ENCODE measurements at regions not wholly inside any gene's neighbourhood (a gene's known extent, or its start where the extent isn't known, plus 50 kb on each side); places are given as distances from the start of the nearest gene placed in this dataset.

- Histone ChIP-seq H3K27me3 (ENCODE audit: insufficient read depth, low read length, poor library complexity) (no peaks in the 10 kb centered on the region), H3K79me2 (ENCODE audit: control insufficient read depth, insufficient read depth, low read length) (no peaks in the 10 kb centered on the region), H3K4me2 (ENCODE audit: low read length) (no peak overlapping the region), H3K4me3 (ENCODE audit: low read length) (no peak overlapping the region), H3K9ac (ENCODE audit: low read length) (peak overlapping the region; percentile 11), H3K79me1 (ENCODE audit: low read length) (no peaks in the 10 kb centered on the region), H3K18ac (ENCODE audit: low read length) (peak overlapping the region; percentile 69), H3K56ac (ENCODE audit: low read length) (peak overlapping the region; percentile 78), H4K5ac (ENCODE audit: low read length) (no peak overlapping the region), H2BK5ac (ENCODE audit: low read length) (peak overlapping the region; percentile 18), H4K8ac (ENCODE audit: low read depth, low read length) (no peak overlapping the region), H3K23ac (ENCODE audit: low read length) (no peak overlapping the region), H3K36me3 (ENCODE audit: control insufficient read depth, insufficient read depth, low read length) (no peaks in the 10 kb centered on the region), H3K4ac (ENCODE audit: low read depth, low read length) (peak overlapping the region; percentile 74), H2BK15ac (replicated peaks; ENCODE audit: low read depth) (no peak overlapping the region), H2AK5ac (ENCODE audit: low read length) (no peak overlapping the region), H3K4me1 (ENCODE audit: control insufficient read depth, low read depth, low read length) (peaks cover 12% of the 10 kb centered on the region), H2BK120ac (ENCODE audit: low read depth, low read length) (peak overlapping the region; percentile 61), H3K27ac (ENCODE audit: low read depth, low read length) (peak overlapping the region; percentile 63)
- peak; percentile 64 for DNase-seq
- WGBS (ENCODE audit: extremely low coverage, insufficient coverage, low lambda C conversion rate), result no CpG with 5 or more reads among the region's 20 CpGs
Measured at GRCh38 chr9:95771556-95772246, 103.8 kb upstream of the ERCC6L2 start.

- peak overlapping the region; percentile 83 for H3K18ac ChIP-seq (ENCODE audit: low read length)
- H3K27me3 ChIP-seq (ENCODE audit: insufficient read depth, low read length, poor library complexity), result no peaks in the 10 kb centered on the region
- WGBS (ENCODE audit: extremely low coverage, insufficient coverage, low lambda C conversion rate), result no CpG with 5 or more reads among the region's 7 CpGs
- no peak overlapping the region for H2BK5ac ChIP-seq (ENCODE audit: low read length)
- H4K8ac ChIP-seq (ENCODE audit: low read depth, low read length), result no peak overlapping the region
- no peaks in the 10 kb centered on the region for H3K79me2 ChIP-seq (ENCODE audit: control insufficient read depth, insufficient read depth, low read length)
- H2BK15ac ChIP-seq (replicated peaks; ENCODE audit: low read depth), result no peak overlapping the region
- no peak overlapping the region for H3K4ac ChIP-seq (ENCODE audit: low read depth, low read length)
- no peak overlapping the region for H2BK120ac ChIP-seq (ENCODE audit: low read depth, low read length)
- no peak overlapping the region for H2AK5ac ChIP-seq (ENCODE audit: low read length)
- H3K4me2 ChIP-seq (ENCODE audit: low read length), result no peak overlapping the region
- H3K79me1 ChIP-seq (ENCODE audit: low read length), result no peaks in the 10 kb centered on the region
- no peak overlapping the region for H4K5ac ChIP-seq (ENCODE audit: low read length)
- no peak overlapping the region for H3K9ac ChIP-seq (ENCODE audit: low read length)
- H3K56ac ChIP-seq (ENCODE audit: low read length), result peak overlapping the region; percentile 0
- no peaks in the 10 kb centered on the region for H3K36me3 ChIP-seq (ENCODE audit: control insufficient read depth, insufficient read depth, low read length)
- no peak overlapping the region for H3K4me3 ChIP-seq (ENCODE audit: low read length)
- peak; percentile 97 for DNase-seq
- H3K23ac ChIP-seq (ENCODE audit: low read length), result no peak overlapping the region
- peaks cover 16% of the 10 kb centered on the region for H3K4me1 ChIP-seq (ENCODE audit: control insufficient read depth, low read depth, low read length)
- H3K27ac ChIP-seq (ENCODE audit: low read depth, low read length), result no peak overlapping the region
Measured at GRCh38 chr9:95770653-95771131, 104.8 kb upstream of the ERCC6L2 start.

GRCh38 chr9:95769909-95770433 is 105.5 kb upstream of the ERCC6L2 start:
- Histone ChIP-seq H3K4me3 (ENCODE audit: low read length) (no peak overlapping the region), H3K9ac (ENCODE audit: low read length) (no peak overlapping the region), H3K18ac (ENCODE audit: low read length) (peak overlapping the region; percentile 83), H2BK120ac (ENCODE audit: low read depth, low read length) (peak overlapping the region; percentile 29), H4K5ac (ENCODE audit: low read length) (no peak overlapping the region), H3K27ac (ENCODE audit: low read depth, low read length) (no peak overlapping the region), H3K4me1 (ENCODE audit: control insufficient read depth, low read depth, low read length) (peaks cover 16% of the 10 kb centered on the region), H3K79me2 (ENCODE audit: control insufficient read depth, insufficient read depth, low read length) (no peaks in the 10 kb centered on the region), H3K79me1 (ENCODE audit: low read length) (no peaks in the 10 kb centered on the region), H4K8ac (ENCODE audit: low read depth, low read length) (no peak overlapping the region), H2AK5ac (ENCODE audit: low read length) (peak overlapping the region; percentile 48), H3K4ac (ENCODE audit: low read depth, low read length) (peak overlapping the region; percentile 77), H3K27me3 (ENCODE audit: insufficient read depth, low read length, poor library complexity) (no peaks in the 10 kb centered on the region), H2BK15ac (replicated peaks; ENCODE audit: low read depth) (no peak overlapping the region), H3K23ac (ENCODE audit: low read length) (no peak overlapping the region), H2BK5ac (ENCODE audit: low read length) (peak overlapping the region; percentile 14), H3K56ac (ENCODE audit: low read length) (peak overlapping the region; percentile 0), H3K4me2 (ENCODE audit: low read length) (no peak overlapping the region), H3K36me3 (ENCODE audit: control insufficient read depth, insufficient read depth, low read length) (no peaks in the 10 kb centered on the region)
- no peak for DNase-seq
- WGBS (ENCODE audit: extremely low coverage, insufficient coverage, low lambda C conversion rate), result no CpG with 5 or more reads among the region's 6 CpGs

- Histone ChIP-seq H3K4me2 (ENCODE audit: low read length) (no peak overlapping the region), H3K79me1 (ENCODE audit: low read length) (no peaks in the 10 kb centered on the region), H3K56ac (ENCODE audit: low read length) (no peak overlapping the region), H3K18ac (ENCODE audit: low read length) (no peak overlapping the region), H3K4me3 (ENCODE audit: low read length) (no peak overlapping the region), H2BK15ac (replicated peaks; ENCODE audit: low read depth) (no peak overlapping the region), H3K9ac (ENCODE audit: low read length) (no peak overlapping the region), H2AK5ac (ENCODE audit: low read length) (peak overlapping the region; percentile 48), H3K27ac (ENCODE audit: low read depth, low read length) (no peak overlapping the region), H2BK5ac (ENCODE audit: low read length) (no peak overlapping the region), H2BK120ac (ENCODE audit: low read depth, low read length) (no peak overlapping the region), H3K79me2 (ENCODE audit: control insufficient read depth, insufficient read depth, low read length) (no peaks in the 10 kb centered on the region), H4K5ac (ENCODE audit: low read length) (no peak overlapping the region), H3K23ac (ENCODE audit: low read length) (no peak overlapping the region), H3K36me3 (ENCODE audit: control insufficient read depth, insufficient read depth, low read length) (no peaks in the 10 kb centered on the region), H4K8ac (ENCODE audit: low read depth, low read length) (no peak overlapping the region), H3K4ac (ENCODE audit: low read depth, low read length) (peak overlapping the region; percentile 39), H3K4me1 (ENCODE audit: control insufficient read depth, low read depth, low read length) (peaks cover 16% of the 10 kb centered on the region), H3K27me3 (ENCODE audit: insufficient read depth, low read length, poor library complexity) (no peaks in the 10 kb centered on the region)
- WGBS (ENCODE audit: extremely low coverage, insufficient coverage, low lambda C conversion rate), result no CpG with 5 or more reads among the region's 2 CpGs
- no peak for DNase-seq
Measured at GRCh38 chr9:95769473-95769872, 106.0 kb upstream of the ERCC6L2 start.

- Histone ChIP-seq H3K79me1 (ENCODE audit: low read length) (no peaks in the 10 kb centered on the region), H3K23ac (ENCODE audit: low read length) (no peak overlapping the region), H3K4me2 (ENCODE audit: low read length) (no peak overlapping the region), H3K27me3 (ENCODE audit: insufficient read depth, low read length, poor library complexity) (no peaks in the 10 kb centered on the region), H3K4me1 (ENCODE audit: control insufficient read depth, low read depth, low read length) (peaks cover 15% of the 10 kb centered on the region), H4K8ac (ENCODE audit: low read depth, low read length) (no peak overlapping the region), H4K5ac (ENCODE audit: low read length) (no peak overlapping the region), H3K79me2 (ENCODE audit: control insufficient read depth, insufficient read depth, low read length) (no peaks in the 10 kb centered on the region), H2AK5ac (ENCODE audit: low read length) (no peak overlapping the region), H3K56ac (ENCODE audit: low read length) (peak overlapping the region; percentile 10), H3K4ac (ENCODE audit: low read depth, low read length) (no peak overlapping the region), H2BK120ac (ENCODE audit: low read depth, low read length) (no peak overlapping the region), H3K36me3 (ENCODE audit: control insufficient read depth, insufficient read depth, low read length) (no peaks in the 10 kb centered on the region), H3K9ac (ENCODE audit: low read length) (no peak overlapping the region), H2BK5ac (ENCODE audit: low read length) (no peak overlapping the region), H2BK15ac (replicated peaks; ENCODE audit: low read depth) (no peak overlapping the region), H3K18ac (ENCODE audit: low read length) (no peak overlapping the region), H3K27ac (ENCODE audit: low read depth, low read length) (no peak overlapping the region), H3K4me3 (ENCODE audit: low read length) (no peak overlapping the region)
- WGBS (ENCODE audit: extremely low coverage, insufficient coverage, low lambda C conversion rate), result no CpG with 5 or more reads among the region's 4 CpGs
- DNase-seq, result no peak
Measured at GRCh38 chr9:95766906-95767305, 108.6 kb upstream of the ERCC6L2 start.
